Activated CD4-positive, CD25-positive, alpha-beta regulatory T cell treated with anti-CD3 and anti-CD28 coated beads, Interleukin-2, amount 50 U/mL, for 24 hours (primary cell): ENCODE measurements at regions not wholly inside any gene's neighbourhood (a gene's known extent, or its start where the extent isn't known, plus 50 kb on each side); places are given as distances from the start of the nearest gene placed in this dataset.
A peak's percentile ranks its signal among the peaks of the same experiment; 100 is the strongest.

Experiments used
- ATAC-seq, 2 donors: fragments of 150-1000 bp; cut with Tn5 transposase; one replicate each; pipeline ENCODE4 v1.10.0; 2021; ENCODE audit warnings: mild to moderate bottlenecking in 1 of 2, moderate library complexity in 1 of 2

GRCh38 chr18:59959606-59960005 lies 59.8 kb downstream of the PMAIP1 start:
- peak in 1 of 2 donors; percentile 18 for ATAC-seq

- ATAC-seq: peak; percentile 75 to 80
These were observed 59.3 kb downstream of the PMAIP1 start for GRCh38 chr18:59959073-59959472.

- no peak for ATAC-seq
These were observed 58.2 kb downstream of the PMAIP1 start for GRCh38 chr18:59957957-59958356.

DNA sequence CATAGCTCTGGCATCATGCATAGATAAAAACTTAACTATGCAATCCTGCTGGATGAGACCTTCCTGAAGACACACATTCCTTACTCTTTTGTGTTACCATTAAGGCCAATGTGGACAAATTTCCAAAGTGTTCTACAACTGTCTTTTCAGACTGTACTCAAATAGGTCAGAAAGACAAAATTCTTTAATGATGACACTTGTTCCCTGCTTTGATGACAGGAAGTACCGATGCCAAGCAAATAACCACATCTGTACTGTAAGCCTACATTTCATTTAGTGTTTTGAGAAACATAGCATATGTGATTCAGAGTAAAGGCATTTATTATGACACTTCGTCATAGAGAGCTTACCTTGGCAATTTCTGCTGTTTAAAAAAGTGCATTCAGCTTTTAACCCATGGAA lies 55.0 kb downstream of the PMAIP1 start:
- no peak for ATAC-seq

DNA sequence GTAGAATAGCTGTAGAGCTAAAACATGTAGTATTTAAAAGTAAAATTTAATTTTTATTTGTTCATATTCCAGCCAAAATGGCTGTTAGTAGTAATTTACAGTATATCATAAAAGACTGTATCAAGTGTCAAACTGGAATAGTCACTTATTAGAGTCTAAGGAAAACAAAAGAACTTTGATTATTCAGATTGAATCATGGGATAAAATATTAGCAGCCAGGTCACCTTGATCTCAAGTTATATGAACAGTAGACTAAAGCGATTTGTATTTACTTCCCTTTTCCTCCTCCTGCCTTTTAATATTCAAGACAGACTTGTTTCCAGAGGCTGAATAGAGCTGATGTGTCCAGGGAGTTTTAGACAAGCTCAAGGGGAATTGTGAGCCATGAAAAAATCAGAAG lies 54.4 kb downstream of the PMAIP1 start:
- ATAC-seq: no peak
